ENCODE measurements at regions not wholly inside any gene's neighbourhood (a gene's known extent, or its start where the extent isn't known, plus 50 kb on each side); places are given as distances from the start of the nearest gene placed in this dataset.

- no peak for DNase-seq (ENCODE audit: low read depth)
These were observed 214.2 kb downstream of the RBFOX3 start for GRCh38 chr17:79396696-79397095.

- DNase-seq (ENCODE audit: low read depth): no peak
These were observed 215.3 kb downstream of the RBFOX3 start for GRCh38 chr17:79395545-79395944.

DNA sequence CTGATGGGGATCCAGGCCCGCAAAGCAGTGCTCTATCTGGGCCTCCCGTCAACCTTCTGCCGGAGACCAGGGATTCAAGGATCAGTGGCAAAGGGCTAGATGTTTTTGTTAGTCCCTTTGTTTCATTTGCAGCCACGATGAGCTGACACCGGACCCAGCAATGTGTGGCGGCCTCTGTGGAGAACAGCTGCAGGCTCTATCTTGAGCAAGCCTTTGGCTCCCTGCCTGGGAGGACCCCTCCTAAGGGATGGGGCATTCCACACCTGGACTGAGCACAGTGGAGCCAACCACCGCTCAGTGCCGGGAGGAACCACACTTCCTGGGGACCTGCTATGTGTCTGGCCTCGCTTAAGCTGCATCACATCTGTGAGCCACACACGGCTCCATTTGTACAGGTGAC is 215.8 kb downstream of the RBFOX3 start:
- DNase-seq (ENCODE audit: low read depth): no peak

GRCh38 chr17:79393358-79394052 is 217.3 kb downstream of the RBFOX3 start:
- DNase-seq (ENCODE audit: low read depth): peak; percentile 33

DNA sequence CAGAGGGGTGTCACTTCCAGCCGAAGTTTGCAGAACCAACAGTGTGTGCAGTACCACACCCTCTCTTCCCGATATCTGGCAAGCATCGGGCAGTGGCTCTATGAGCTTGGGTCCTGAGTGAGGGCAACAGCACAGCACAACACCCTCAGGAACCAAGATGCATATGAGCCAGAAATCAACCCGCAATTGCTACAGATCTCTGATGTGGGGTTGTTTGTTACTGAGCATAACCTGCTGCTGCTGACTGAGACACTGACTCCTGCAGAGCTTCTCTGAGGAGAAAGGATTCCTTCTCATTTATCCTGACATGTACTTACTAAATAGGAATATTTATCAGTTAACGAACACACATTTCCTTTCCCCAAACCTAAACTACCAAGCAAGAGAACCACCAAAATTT is 218.3 kb downstream of the RBFOX3 start:
- no peak for DNase-seq (ENCODE audit: low read depth)

- DNase-seq (ENCODE audit: low read depth): peak; percentile 47
These were observed 219.2 kb downstream of the RBFOX3 start for GRCh38 chr17:79391376-79392233.

DNA sequence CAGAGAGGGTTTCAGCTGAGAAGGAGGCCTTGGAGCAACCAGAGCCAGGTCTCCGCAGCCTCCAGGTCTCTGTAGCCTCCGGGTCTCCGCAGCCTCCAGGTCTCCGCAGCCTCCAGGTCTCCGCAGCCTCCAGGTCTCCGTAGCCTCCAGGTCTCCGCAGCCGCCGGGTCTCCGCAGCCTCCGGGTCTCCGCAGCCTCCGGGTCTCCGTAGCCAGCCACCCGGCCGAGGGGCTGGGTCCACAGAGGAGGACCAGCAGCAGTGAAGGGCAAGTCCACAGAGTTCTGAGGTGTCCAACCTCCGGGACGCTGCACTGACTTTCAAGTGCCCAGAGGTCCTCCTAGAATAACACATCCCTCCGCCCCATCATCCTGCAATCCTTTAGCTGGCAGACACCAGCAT is 221.0 kb downstream of the RBFOX3 start:
- DNase-seq (ENCODE audit: low read depth): no peak

GRCh38 chr17:79388556-79389295 is 222.1 kb downstream of the RBFOX3 start:
- no peak for DNase-seq (ENCODE audit: low read depth)

DNA sequence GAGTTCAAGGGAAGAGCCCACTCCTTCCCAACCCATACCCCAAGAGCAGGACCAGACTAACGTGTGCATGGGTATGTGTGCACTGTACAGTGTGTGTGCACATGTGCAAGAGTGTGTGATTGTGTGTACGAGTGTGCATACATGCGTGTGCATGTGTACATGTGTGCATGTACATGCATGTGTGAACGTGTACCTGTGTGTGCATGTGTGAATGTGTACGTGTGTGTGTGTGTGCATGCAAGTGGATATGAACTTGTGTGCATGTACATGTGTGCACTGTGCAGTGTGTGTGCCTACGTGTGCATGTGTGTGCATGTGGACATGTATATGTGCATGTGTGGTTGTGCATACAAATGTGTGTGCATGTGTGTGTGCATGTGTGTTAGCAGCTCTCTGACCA is 223.1 kb downstream of the RBFOX3 start:
- no peak for DNase-seq (ENCODE audit: low read depth)

DNA sequence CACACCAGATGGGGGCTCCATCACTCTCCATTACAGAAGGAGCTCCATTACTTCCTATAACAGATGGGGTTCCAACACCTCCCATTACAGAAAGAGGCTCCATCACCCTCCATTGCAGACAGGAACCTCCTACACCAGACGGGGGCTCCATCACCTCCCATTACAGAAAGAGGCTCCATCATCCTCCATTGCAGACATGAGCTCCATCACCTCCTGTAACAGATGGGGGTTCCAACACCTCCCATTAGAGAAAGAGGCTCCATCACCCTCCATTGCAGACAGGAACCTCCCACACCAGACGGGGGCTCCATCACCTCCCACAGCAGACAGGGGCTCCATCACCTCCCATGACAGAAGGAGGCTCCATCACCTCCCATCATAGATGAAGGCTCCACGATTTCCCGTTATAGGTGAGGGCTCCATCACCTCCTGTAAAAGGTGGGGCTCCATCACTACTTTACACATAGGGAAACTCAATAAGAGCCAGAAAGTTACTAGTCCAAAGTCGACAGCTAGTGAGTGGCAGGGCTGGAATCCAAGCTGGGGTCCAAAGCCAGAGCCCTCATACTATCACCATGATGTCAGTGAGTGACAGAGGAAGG is 224.8 kb downstream of the RBFOX3 start:
- DNase-seq (ENCODE audit: low read depth): no peak

GRCh38 chr17:79382313-79382712 is 228.5 kb downstream of the RBFOX3 start:
- no peak for DNase-seq (ENCODE audit: low read depth)

- DNase-seq (ENCODE audit: low read depth): no peak
These were observed 231.0 kb downstream of the RBFOX3 start for GRCh38 chr17:79379700-79380445.

DNA sequence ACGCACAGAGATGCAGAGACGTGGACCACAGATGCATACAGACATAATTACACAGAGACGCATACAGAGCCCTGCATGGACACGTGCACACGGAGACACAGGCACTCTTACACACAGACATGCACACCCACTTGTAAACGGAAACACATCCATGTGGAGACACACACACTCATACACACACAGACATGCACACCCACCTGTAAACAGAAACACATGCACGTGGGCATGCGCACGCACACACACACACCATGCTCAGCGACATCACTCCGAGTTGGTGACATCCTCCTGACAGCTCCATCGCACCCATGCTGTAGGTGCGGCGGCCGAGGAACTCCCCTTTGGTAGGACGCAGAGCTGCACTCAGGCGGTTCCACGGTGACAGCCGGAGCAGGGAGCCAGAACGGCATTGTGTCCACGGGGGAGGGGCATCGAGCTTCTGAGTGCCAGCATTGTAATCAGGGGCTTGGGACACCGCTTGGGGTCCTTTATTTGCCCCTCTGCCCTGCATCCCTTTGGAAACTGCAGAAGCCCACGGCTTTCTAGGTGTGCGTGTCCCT is 233.5 kb downstream of the RBFOX3 start:
- no peak for DNase-seq (ENCODE audit: low read depth)

DNA sequence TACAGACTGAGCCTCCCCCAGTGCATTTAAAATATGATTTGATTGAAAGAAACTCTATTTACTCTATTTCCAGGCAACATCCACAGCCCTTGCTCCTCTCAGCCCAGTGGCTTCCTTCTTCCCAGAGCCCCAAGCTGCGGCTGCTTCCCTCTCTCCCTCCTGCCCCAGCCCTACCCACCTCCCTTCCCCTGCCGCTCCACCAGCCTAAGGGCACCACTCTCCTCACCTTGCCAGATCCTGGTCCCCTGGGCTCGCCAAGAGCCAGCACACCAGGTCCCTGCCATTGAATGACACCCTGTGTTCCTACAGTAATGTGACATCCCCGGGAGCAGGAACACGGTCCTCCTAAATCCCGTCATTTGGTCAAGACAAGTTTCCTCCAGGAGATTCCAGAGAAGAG is 236.0 kb downstream of the RBFOX3 start:
- no peak for DNase-seq (ENCODE audit: low read depth)

DNA sequence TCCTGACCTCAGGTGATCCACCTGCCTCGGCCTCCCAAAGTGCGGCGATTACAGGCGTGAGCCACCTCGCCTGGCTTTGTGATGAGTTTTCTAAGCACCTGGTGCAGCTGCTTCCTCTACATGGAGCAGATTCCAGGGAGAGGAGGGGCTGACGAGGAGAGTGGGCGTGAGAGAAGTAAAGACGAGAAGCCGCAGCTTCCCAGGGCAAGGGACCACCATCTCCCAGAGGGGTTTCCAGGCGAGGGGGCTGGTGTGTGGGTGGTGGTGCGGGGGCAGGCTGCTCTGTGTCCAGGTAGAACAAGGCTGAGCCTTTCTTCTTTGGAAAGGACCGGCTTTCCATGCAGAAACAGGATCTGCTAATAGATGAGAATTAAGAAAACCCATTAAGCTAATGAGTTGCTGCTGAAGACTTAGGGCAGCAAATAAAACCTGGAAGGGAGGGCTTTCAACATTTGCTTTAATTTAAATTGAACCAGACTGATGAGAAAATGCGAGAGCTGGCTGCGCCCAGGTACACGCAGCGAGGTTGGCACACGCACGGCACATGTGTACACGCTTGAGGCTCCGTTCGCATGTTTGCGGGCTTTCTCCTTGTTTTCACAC is 236.7 kb downstream of the RBFOX3 start:
- DNase-seq (ENCODE audit: low read depth): no peak

DNA sequence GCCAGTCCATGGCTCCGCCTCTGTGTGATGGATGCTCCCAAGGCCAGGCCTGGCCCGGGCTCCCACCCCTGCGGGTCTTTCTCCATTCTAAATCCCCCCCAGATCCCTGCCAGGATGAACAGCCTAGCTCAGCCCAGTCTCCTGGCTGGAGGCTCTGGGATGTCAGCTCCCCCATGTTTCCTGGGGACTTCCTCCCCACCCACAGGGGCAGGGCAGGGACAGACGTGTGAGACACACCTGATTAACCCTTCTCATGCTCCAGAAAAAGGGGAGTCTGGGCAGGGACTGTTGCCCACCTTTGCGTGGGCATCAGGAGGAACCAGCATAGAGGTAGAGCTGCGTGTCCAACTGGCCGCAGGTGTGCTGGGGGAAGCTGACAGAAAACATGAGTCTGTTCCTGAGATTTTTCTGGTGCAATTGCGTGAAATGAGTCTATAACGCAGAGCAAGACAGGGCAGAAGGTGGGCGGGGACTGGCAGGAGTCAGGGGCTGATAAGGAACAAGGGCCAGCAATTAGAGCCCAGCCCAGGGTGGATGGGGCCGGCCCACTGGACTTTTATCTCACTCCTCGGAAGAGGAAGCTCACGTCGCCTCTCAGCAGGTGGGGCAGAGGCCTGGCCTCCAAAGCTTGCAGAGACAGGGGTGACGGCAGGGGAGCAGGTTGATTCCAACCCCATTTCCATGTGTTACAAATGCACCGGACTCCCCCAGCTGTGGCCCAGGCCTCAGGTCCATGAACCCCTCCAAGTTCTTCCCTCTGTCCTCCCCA is 238.2 kb downstream of the RBFOX3 start:
- no peak for DNase-seq (ENCODE audit: low read depth)

DNA sequence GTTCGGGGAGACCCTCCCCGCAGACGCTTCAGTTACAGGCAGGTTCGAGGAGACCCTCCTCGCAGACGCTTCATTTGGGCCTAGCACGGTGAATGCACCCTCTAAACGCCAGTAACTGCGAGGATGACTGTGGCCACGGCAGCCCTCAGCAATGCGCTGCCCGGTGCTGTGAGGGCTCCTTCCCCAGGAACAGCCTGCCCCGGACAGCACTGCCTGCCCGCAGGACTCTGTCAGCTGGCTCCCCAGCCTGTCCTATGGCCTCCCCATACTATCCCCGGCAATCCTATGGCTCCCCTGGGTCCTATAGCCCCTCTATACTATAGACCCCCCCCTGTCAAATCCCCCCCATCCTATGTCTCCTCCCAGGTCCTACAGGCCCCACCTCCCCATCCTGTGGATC is 238.9 kb downstream of the RBFOX3 start:
- no peak for DNase-seq (ENCODE audit: low read depth)

DNA sequence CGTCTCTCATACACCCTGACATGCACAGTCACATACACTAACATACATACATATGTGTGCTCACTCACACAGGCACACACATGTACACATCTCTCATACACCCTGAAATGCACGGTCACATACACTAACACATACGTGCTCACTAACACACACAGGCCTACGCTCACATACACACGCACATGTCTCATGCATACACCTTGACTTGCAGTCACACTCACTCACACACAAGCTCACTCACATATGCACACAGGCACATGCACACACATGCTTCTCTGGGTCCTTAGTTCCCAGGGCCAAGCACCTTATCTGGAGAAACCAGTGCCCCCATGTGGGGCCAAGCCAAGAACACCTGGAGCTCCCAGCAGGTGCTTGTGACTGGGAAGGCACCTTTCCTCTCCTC is 240.3 kb downstream of the RBFOX3 start:
- no peak for DNase-seq (ENCODE audit: low read depth)

DNA sequence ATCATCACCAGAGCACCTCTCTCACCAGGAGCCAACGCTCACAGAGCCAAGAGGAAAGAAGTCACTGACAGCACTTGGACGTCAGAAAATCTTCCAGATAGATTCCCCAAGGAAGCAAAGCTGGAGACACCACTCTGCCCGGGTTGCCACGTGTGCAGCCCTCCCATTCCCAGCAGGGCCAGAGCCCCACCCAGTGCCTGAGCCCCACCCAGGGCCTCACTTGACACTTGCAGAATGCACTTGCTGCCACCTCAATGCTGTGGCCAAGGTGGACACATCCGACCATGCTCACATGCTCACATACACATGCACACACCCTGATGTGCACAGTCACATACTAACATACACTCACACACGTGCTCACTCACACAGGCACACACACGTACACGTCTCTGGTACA is 240.7 kb downstream of the RBFOX3 start:
- DNase-seq (ENCODE audit: low read depth): no peak

- no peak for DNase-seq (ENCODE audit: low read depth)
These were observed 241.3 kb downstream of the RBFOX3 start for GRCh38 chr17:79369532-79369931.
